GM10248 (cell line): ENCODE measurements at regions not wholly inside any gene's neighbourhood (a gene's known extent, or its start where the extent isn't known, plus 50 kb on each side); places are given as distances from the start of the nearest gene placed in this dataset.
"Not testable (repeated sequence)": the region's sequence is repeated elsewhere in the genome, so short reads cannot be mapped to it uniquely, and the experiment has no call there.

Experiments used
- CTCF ChIA-PET: fragments of 300-600 bp; sonication (Branson Sonifier 250); formaldehyde crosslinking; extraction: SDS; loops from one replicate; lab custom pipeline; 2021; ENCODE audit warnings: antibody characterized with exemption; lab: Yijun Ruan, JAX
- POLR2A ChIA-PET: fragments of 350-650 bp; sonication (Branson Sonifier 250); formaldehyde crosslinking; extraction: SDS; loops from one replicate; lab custom pipeline; 2020; ENCODE audit warnings: antibody characterized with exemption; lab: Yijun Ruan, JAX
- DNase-seq: peaks from one replicate; pipeline ENCODE4 v3.0.0; 2012; ENCODE audit errors: extremely low spot score
- TF ChIP-seq, protein P1 (sequence below): IDR thresholded peaks from 2 replicates; pipeline ENCODE4 v1.5.1; 2012; ENCODE audit warnings: mild to moderate bottlenecking, low read depth; ENCODE audit errors: extremely low read depth, missing control alignments, control extremely low read depth

GRCh38 chr9:108746864-108747263 lies 108.9 kb downstream of the ACTL7B start:
- POLR2A ChIA-PET = no interaction called here
- no peak for DNase-seq
- CTCF ChIA-PET = interaction anchor here (1.4 kb wide), 1 partner anchor 14 kb away, joined by 4 read pairs; no protein-coding TSS in a partner anchor
- TF ChIP-seq, protein P1, sequence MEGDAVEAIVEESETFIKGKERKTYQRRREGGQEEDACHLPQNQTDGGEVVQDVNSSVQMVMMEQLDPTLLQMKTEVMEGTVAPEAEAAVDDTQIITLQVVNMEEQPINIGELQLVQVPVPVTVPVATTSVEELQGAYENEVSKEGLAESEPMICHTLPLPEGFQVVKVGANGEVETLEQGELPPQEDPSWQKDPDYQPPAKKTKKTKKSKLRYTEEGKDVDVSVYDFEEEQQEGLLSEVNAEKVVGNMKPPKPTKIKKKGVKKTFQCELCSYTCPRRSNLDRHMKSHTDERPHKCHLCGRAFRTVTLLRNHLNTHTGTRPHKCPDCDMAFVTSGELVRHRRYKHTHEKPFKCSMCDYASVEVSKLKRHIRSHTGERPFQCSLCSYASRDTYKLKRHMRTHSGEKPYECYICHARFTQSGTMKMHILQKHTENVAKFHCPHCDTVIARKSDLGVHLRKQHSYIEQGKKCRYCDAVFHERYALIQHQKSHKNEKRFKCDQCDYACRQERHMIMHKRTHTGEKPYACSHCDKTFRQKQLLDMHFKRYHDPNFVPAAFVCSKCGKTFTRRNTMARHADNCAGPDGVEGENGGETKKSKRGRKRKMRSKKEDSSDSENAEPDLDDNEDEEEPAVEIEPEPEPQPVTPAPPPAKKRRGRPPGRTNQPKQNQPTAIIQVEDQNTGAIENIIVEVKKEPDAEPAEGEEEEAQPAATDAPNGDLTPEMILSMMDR = no peak

DNA sequence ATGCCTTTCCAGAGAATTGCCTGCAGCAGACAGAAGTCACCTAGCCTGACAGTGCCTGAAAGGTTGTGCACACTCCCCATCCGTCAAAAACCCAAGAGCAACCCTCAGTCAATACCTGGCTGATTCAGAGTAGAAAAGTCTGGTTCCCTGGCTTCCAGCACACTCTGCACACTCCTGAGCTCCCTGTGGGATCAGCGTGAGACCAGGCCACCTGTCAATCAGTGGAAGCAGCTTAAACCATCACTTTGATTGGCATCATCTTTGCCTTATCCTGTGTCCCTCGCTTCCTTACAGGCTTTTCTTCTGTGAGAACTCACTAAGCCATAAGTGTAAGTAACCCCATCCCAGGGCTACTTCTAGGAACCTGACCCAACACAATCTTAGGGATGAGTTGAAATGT lies 109.8 kb downstream of the ACTL7B start:
- TF ChIP-seq, protein P1 = no peak
- ChIA-PET CTCF (interaction anchor here (1.4 kb wide), 1 partner anchor 15 kb away, joined by 4 read pairs; no protein-coding TSS in a partner anchor), POLR2A (no interaction called here)
- DNase-seq = no peak

DNA sequence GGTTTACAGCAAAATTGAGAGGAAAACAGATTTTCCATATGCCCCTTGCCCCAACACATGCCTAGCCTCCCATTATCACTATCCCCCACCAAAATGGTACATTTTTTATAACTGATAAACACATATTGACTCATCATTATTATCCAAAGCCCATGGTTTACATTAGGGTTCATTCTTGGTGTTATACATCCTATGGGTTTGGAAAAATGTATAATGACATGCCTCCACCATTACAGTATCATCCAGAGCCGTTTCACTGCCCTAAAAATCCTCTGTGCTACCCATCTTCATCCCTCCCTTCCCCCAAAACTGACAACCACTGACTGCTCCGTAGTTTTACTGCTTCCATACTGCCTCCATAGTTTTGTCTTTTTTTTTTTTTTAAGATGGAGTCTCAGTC lies 111.1 kb downstream of the ACTL7B start:
- TF ChIP-seq, protein P1 = no peak
- no peak for DNase-seq
- CTCF ChIA-PET = no interaction called here
- POLR2A ChIA-PET = no interaction called here

- no peak for DNase-seq
- TF ChIP-seq, protein P1 = no peak
- POLR2A ChIA-PET = no interaction called here
- CTCF ChIA-PET = no interaction called here
Measured at GRCh38 chr9:108743901-108744371, 111.8 kb downstream of the ACTL7B start.

DNA sequence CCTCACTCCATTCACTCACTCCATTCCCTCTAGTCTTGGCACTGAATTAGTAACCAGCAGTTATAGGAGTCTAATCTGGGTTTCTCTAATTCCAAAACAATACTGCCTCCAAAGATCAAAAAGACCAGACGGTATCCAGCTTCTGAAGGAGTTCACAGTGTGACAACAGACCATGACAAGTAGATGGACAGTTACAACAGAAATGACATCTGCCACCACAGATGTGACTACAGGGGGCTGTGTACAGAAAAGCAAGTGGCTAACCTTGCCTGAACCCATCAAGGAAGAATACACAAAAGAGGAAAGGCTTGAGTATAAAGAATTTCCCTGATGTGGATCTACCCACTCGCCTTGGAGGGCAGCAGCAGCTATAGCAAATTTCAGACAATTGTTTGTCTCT lies 112.4 kb downstream of the ACTL7B start:
- CTCF ChIA-PET = no interaction called here
- TF ChIP-seq, protein P1 = no peak
- POLR2A ChIA-PET = no interaction called here
- DNase-seq = no peak

- POLR2A ChIA-PET = no interaction called here
- TF ChIP-seq, protein P1 = no peak
- DNase-seq = no peak
- CTCF ChIA-PET = no interaction called here
Measured at GRCh38 chr9:108742191-108742590, 113.6 kb downstream of the ACTL7B start.

DNA sequence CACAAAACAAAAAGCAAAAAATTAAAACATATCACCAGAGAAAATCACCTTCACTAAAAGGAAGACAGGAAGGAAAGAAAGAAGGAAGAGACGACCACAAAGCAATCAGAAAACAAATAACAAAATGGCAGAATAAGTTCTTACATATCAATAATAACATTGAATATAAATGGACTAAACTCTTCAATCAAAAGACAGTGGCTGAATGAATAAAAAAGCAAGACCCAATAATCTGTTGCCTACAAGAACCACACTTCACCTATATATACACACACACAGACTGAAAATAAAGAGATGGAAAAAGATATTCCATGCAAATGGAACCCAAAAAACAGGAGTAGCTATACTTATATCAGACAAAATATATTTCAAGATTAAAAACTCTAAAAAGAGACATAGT lies 124.5 kb downstream of the ACTL7B start:
- POLR2A ChIA-PET, CTCF ChIA-PET: not testable (repeated sequence)

More for the DNA sequence above, 124.5 kb downstream of the ACTL7B start:
- DNase-seq = not testable (repeated sequence)
